22Rv1 (cell line): ENCODE measurements at regions not wholly inside any gene's neighbourhood (a gene's known extent, or its start where the extent isn't known, plus 50 kb on each side); places are given as distances from the start of the nearest gene placed in this dataset.

Experiments used
- ZFX ChIP-seq: fragments of 450-650 bp; IDR thresholded peaks from 2 replicates; pipeline ENCODE4 v1.6.1; 2017; ENCODE audit warnings: antibody characterized with exemption, borderline replicate concordance
- TF ChIP-seq, protein P1 (sequence below): fragments of 450-650 bp; IDR thresholded peaks from 2 replicates; pipeline ENCODE4 v1.5.1; 2017; ENCODE audit warnings: mild to moderate bottlenecking

DNA sequence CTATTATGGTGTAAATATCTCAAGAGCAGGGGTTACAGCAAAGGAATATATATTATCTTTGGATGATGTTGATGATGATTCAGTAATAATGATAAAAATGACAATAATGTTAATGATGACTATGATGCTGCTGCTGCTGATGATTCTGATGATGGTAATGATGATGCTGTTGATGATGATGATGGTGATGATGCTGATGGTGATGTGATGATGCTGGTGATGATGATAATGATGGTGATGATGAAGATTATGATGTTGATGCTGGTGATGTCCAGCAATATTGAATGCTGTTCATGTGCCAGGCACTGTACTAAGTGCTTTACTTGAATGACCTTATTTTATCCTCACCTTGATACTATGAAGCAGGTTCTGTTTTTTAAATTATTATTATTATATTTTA, 226.0 kb upstream of the ANKH start:
- TF ChIP-seq, protein P1, sequence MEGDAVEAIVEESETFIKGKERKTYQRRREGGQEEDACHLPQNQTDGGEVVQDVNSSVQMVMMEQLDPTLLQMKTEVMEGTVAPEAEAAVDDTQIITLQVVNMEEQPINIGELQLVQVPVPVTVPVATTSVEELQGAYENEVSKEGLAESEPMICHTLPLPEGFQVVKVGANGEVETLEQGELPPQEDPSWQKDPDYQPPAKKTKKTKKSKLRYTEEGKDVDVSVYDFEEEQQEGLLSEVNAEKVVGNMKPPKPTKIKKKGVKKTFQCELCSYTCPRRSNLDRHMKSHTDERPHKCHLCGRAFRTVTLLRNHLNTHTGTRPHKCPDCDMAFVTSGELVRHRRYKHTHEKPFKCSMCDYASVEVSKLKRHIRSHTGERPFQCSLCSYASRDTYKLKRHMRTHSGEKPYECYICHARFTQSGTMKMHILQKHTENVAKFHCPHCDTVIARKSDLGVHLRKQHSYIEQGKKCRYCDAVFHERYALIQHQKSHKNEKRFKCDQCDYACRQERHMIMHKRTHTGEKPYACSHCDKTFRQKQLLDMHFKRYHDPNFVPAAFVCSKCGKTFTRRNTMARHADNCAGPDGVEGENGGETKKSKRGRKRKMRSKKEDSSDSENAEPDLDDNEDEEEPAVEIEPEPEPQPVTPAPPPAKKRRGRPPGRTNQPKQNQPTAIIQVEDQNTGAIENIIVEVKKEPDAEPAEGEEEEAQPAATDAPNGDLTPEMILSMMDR: no peak
- TF ChIP-seq ZFX: no peak
